Colonic mucosa (tissue), 4 donors: ENCODE measurements at regions not wholly inside any gene's neighbourhood (a gene's known extent, or its start where the extent isn't known, plus 50 kb on each side); places are given as distances from the start of the nearest gene placed in this dataset.

Source experiments
- DNase-seq: peaks from one replicate; pipeline ENCODE4 v3.0.0-alpha.2; 2020
- H3K27ac ChIP-seq: fragments of 200-600 bp; one replicate; pipeline ENCODE4 v1.8.0; 2021
- H3K27me3 ChIP-seq: fragments of 200-600 bp; one replicate; pipeline ENCODE4 v1.8.0; 2021
- H3K36me3 ChIP-seq: fragments of 200-600 bp; one replicate; pipeline ENCODE4 v1.8.0; 2021
- H3K4me1 ChIP-seq: fragments of 200-600 bp; one replicate; pipeline ENCODE4 v1.8.0; 2021; ENCODE audit warnings: mild to moderate bottlenecking
- H3K4me3 ChIP-seq: fragments of 200-600 bp; one replicate; pipeline ENCODE4 v1.8.0; 2021
- H3K9ac ChIP-seq, 2 donors: one replicate each; pipeline ENCODE4 v1.7.0; 2013; ENCODE audit warnings: control low read depth in 2 of 2, low read depth in 2 of 2, low read length in 2 of 2
- H3K9me3 ChIP-seq: fragments of 200-600 bp; one replicate; pipeline ENCODE4 v1.8.0; 2021
- intact Hi-C: fragments of 100-400 bp; cut with DNase I; formaldehyde crosslinking; loops from one replicate; pipeline ENCODE4 v1.14.1; 2022
- TF ChIP-seq, protein P1 (sequence below): fragments of 200-600 bp; IDR thresholded peaks from one replicate; pipeline ENCODE4 v1.8.0; 2022; ENCODE audit warnings: antibody characterized with exemption, mild to moderate bottlenecking
- donor health status: healthy.
- donor health status: DM: no; HTN: no; CAD: no.
- donor health status: DM: no; HTN: no; CAD: no.

DNA sequence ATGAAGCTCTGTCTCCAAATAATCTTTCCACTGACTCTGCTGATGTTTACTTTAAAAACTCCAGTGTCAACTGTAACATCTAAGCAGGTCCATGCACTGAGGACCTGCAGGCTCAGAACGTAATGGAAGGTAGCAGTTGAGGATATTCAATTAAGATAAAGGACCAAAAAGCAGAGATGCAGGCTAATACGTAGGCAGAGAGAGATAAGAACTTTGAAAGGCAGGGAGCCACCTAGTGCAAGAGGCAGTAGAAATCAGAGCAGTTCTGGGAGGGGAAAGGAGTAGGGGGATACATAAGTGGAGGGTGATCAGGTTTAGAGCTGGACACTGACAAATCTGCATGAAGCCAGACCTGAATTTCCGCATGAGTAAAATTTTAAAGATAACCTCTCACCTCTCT, 114.5 kb upstream of the POM121L12 start:
- Histone ChIP-seq H3K9me3 (no peaks in the 10 kb centered on the region), H3K36me3 (no peaks in the 10 kb centered on the region), H3K9ac (no peak overlapping the region), H3K4me3 (no peak overlapping the region), H3K27me3 (no peaks in the 10 kb centered on the region), H3K27ac (no peak overlapping the region), H3K4me1 (no peaks in the 10 kb centered on the region)
- no peak for DNase-seq
- intact Hi-C loops, result no loop called here
- TF ChIP-seq, protein P1, sequence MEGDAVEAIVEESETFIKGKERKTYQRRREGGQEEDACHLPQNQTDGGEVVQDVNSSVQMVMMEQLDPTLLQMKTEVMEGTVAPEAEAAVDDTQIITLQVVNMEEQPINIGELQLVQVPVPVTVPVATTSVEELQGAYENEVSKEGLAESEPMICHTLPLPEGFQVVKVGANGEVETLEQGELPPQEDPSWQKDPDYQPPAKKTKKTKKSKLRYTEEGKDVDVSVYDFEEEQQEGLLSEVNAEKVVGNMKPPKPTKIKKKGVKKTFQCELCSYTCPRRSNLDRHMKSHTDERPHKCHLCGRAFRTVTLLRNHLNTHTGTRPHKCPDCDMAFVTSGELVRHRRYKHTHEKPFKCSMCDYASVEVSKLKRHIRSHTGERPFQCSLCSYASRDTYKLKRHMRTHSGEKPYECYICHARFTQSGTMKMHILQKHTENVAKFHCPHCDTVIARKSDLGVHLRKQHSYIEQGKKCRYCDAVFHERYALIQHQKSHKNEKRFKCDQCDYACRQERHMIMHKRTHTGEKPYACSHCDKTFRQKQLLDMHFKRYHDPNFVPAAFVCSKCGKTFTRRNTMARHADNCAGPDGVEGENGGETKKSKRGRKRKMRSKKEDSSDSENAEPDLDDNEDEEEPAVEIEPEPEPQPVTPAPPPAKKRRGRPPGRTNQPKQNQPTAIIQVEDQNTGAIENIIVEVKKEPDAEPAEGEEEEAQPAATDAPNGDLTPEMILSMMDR, result no peak

DNA sequence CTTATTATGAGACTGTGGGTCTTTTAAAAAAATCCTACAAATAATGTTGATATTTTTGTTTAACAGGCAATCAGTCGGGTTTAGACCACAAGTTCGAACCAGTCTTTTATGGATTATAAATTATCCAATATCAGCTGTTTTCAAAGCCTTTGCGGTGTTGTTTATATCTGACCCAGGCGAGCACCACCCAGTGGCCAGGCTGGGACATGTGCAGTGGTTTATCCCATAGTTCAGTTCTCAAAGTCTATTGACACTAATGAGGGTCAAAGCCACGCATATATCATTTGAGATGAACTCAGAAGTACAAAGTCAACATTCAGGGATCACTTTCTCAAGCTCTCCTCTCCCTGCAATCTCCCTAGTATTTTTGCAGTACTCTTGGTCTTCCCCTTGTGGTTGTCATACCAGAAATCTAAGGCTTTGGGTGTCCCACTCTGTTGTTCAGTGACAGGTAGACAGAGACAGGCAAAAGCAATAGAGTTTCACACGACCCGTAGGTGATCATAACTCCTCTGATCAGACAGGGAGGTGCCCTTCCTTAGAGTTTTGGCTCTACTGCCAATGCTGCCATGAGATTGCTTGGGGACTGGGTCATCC, 117.4 kb upstream of the POM121L12 start:
- Histone ChIP-seq H3K9me3 (no peaks in the 10 kb centered on the region), H3K4me1 (no peaks in the 10 kb centered on the region), H3K9ac (no peak overlapping the region), H3K36me3 (no peaks in the 10 kb centered on the region), H3K4me3 (no peak overlapping the region), H3K27ac (no peak overlapping the region), H3K27me3 (no peaks in the 10 kb centered on the region)
- intact Hi-C loops, result no loop called here
- TF ChIP-seq, protein P1, result peak; percentile 16
- no peak for DNase-seq

DNA sequence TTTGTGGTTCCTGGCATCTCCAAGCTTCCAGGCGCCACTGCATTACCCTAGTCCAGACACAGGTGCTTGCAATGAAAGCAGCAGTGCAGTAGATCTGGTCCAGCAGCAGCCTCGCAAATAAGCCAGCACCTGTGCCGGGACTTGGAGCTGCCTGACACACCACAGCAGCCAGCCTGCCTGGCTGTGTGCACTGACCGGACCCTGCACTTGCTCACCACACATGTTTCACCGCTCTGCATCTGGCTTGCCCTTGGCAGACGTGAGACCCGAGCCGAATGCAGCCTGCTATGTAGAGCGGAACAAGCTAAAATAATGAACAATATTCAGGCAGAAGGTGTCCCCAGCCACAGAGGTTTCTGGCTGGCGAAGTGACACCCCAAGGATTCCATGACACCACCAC, 123.6 kb upstream of the POM121L12 start:
- TF ChIP-seq, protein P1, result no peak

DNA sequence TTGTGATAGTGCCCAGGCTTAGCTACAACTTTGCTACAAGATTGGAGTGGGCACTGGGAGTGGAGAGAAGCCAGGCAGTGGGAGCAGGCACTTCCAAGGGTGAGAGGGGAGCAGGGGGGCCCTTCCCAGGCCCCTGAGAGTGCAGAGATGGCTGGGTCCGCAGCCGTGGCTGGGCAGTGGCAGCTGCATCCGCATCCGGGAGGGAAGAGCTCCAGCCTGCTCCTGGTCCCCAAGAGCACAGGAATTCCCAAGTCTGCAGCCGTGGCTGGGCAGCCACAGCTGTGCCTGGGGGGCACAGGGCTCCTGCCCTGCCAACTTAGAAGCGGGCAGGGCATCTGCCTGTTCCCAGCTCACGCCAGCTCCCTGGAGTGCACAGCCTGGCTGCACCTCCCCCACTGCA, 124.1 kb upstream of the POM121L12 start:
- intact Hi-C loops, result no loop called here
- Histone ChIP-seq H3K9ac (no peak overlapping the region), H3K27ac (no peak overlapping the region), H3K4me1 (no peaks in the 10 kb centered on the region), H3K4me3 (no peak overlapping the region), H3K36me3 (no peaks in the 10 kb centered on the region), H3K27me3 (no peaks in the 10 kb centered on the region), H3K9me3 (no peaks in the 10 kb centered on the region)
- DNase-seq, result no peak
- TF ChIP-seq, protein P1, result no peak

More for the DNA sequence above, 123.6 kb upstream of the POM121L12 start:
- Histone ChIP-seq H3K36me3 (no peaks in the 10 kb centered on the region), H3K9ac (no peak overlapping the region), H3K9me3 (no peaks in the 10 kb centered on the region), H3K27me3 (no peaks in the 10 kb centered on the region), H3K4me1 (no peaks in the 10 kb centered on the region), H3K4me3 (no peak overlapping the region), H3K27ac (no peak overlapping the region)
- DNase-seq, result no peak
- intact Hi-C loops, result no loop called here

DNA sequence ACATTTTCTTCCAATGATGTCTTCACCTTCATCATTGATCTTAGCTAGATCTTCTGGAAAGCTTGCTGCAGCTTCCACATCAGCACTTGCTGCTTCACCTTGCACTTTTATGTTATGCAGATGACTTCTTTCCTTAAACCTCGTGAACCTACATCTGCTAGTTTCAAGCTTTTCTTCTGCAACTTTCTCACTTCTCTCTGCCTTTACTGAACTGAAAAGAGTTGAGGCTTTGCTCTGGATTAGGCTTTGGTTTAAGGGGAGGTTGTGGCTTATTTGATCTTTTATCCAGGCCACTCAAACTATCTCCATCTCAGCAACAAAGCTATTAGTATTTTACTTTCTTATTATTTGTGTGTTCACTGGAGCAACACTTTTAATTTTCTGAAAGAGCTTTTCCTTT, 125.5 kb upstream of the POM121L12 start:
- Histone ChIP-seq H3K9me3 (no peaks in the 10 kb centered on the region), H3K27ac (no peak overlapping the region), H3K9ac (no peak overlapping the region), H3K36me3 (no peaks in the 10 kb centered on the region), H3K4me1 (no peaks in the 10 kb centered on the region), H3K4me3 (no peak overlapping the region), H3K27me3 (no peaks in the 10 kb centered on the region)
- TF ChIP-seq, protein P1, result no peak
- intact Hi-C loops, result no loop called here
- no peak for DNase-seq
